ENCODE measurements at regions not wholly inside any gene's neighbourhood (a gene's known extent, or its start where the extent isn't known, plus 50 kb on each side); places are given as distances from the start of the nearest gene placed in this dataset.
"Not testable (repeated sequence)": the region's sequence is repeated elsewhere in the genome, so short reads cannot be mapped to it uniquely, and the experiment has no call there.

GRCh38 chr2:212882626-212883025, 268.8 kb downstream of the IKZF2 start:
- H3K4me3 ChIP-seq: no peak overlapping the region
- ATAC-seq (peak; percentile 59), FAIRE-seq (no peak), DNase-seq (ENCODE audit: low read depth, low spot score) (no peak)
- no TSS peak for BruUV-seq (replicated peaks)
- no peak overlapping the region for H2AFZ ChIP-seq (ENCODE audit: control insufficient read depth, low read depth, low read length)
- no peaks in the 10 kb centered on the region for H4K20me1 ChIP-seq (ENCODE audit: control insufficient read depth, insufficient read depth)
- RAD21 ChIA-PET (ENCODE audit: unreplicated experiment): no interaction called here
- in situ Hi-C loops (cut with MboI): no loop called here
- no peaks in the 10 kb centered on the region for H3K4me1 ChIP-seq (ENCODE audit: control insufficient read depth, insufficient read depth, low read length)
- H3K4me2 ChIP-seq (ENCODE audit: control insufficient read depth, insufficient read depth): no peak overlapping the region
- H3K36me3 ChIP-seq (ENCODE audit: control insufficient read depth in 2 of 2, insufficient read depth in 2 of 2, low read length in 1 of 2): no peaks in the 10 kb centered on the region
- 27% methylated on average over 2 of the region's 2 CpGs for WGBS (ENCODE audit: insufficient coverage, insufficient replicate concordance, low lambda C conversion rate, missing lambda C conversion rate)
- no peak overlapping the region for H3K27ac ChIP-seq (ENCODE audit: control insufficient read depth, insufficient read depth)
- no peak overlapping the region for H3K9ac ChIP-seq (ENCODE audit: control insufficient read depth, insufficient read depth, low read length)
- no peaks in the 10 kb centered on the region for H3K27me3 ChIP-seq (replicated peaks in 1 of 2; ENCODE audit: control insufficient read depth in 2 of 2, insufficient read depth in 2 of 2, low read length in 1 of 2)
- intact Hi-C loops (cut with micrococcal nuclease; ENCODE audit: unreplicated experiment): no loop called here
- CTCF ChIA-PET: interaction anchor here (0.7 to 1.2 kb wide), 4 partner anchors 9 to 152 kb away, joined by 3 to 5 read pairs (median 4); no protein-coding TSS in a partner anchor
- POLR2A ChIA-PET: no interaction called here
- H3K79me2 ChIP-seq (ENCODE audit: control insufficient read depth, insufficient read depth, low read length): no peaks in the 10 kb centered on the region
- H3K9me3 ChIP-seq (replicated peaks; ENCODE audit: control insufficient read depth, insufficient read depth, low read length): no peaks in the 10 kb centered on the region; the same call in 1 of the 3 replicates
- SMC1A ChIA-PET (ENCODE audit: uncharacterized antibody, unreplicated experiment): interaction anchor here (1.1 kb wide), 1 partner anchor 10 kb away, joined by 7 read pairs; no protein-coding TSS in a partner anchor
- TF ChIP-seq ZNF24 (IDR thresholded peaks at IDR 0.05) (no peak), JUNB (IDR thresholded peaks at IDR 0.05) (peak; percentile 55)

GRCh38 chr2:212876556-212876955, 274.9 kb downstream of the IKZF2 start:
- in situ Hi-C loops (cut with MboI); DNase-seq (ENCODE audit: low read depth, low spot score); RAD21 ChIA-PET (ENCODE audit: unreplicated experiment); H3K27me3 ChIP-seq (replicated peaks in 1 of 2; ENCODE audit: control insufficient read depth in 2 of 2, insufficient read depth in 2 of 2, low read length in 1 of 2); POLR2A ChIA-PET; ATAC-seq; H3K36me3 ChIP-seq (ENCODE audit: control insufficient read depth in 2 of 2, insufficient read depth in 2 of 2, low read length in 1 of 2); H3K79me2 ChIP-seq (ENCODE audit: control insufficient read depth, insufficient read depth, low read length); BruUV-seq (replicated peaks); intact Hi-C loops (cut with micrococcal nuclease; ENCODE audit: unreplicated experiment); H3K4me2 ChIP-seq (ENCODE audit: control insufficient read depth, insufficient read depth); H4K20me1 ChIP-seq (ENCODE audit: control insufficient read depth, insufficient read depth); H2AFZ ChIP-seq (ENCODE audit: control insufficient read depth, low read depth, low read length); FAIRE-seq; H3K4me3 ChIP-seq; H3K27ac ChIP-seq (ENCODE audit: control insufficient read depth, insufficient read depth); H3K9me3 ChIP-seq (replicated peaks; ENCODE audit: control insufficient read depth, insufficient read depth, low read length); H3K9ac ChIP-seq (ENCODE audit: control insufficient read depth, insufficient read depth, low read length); H3K4me1 ChIP-seq (ENCODE audit: control insufficient read depth, insufficient read depth, low read length); CTCF ChIA-PET: not testable (repeated sequence)
- WGBS (ENCODE audit: insufficient coverage, insufficient replicate concordance, low lambda C conversion rate, missing lambda C conversion rate): 92% methylated on average over 6 of the region's 6 CpGs
- SMC1A ChIA-PET (ENCODE audit: uncharacterized antibody, unreplicated experiment): interaction anchor here (1.0 to 1.3 kb wide), 2 partner anchors 9 to 13 kb away, joined by 3 to 4 read pairs; no protein-coding TSS in a partner anchor

- intact Hi-C loops (cut with micrococcal nuclease; ENCODE audit: unreplicated experiment); BruUV-seq (replicated peaks): not testable (repeated sequence)
Observed at GRCh38 chr2:212875950-212876349, 275.5 kb downstream of the IKZF2 start.

More at GRCh38 chr2:212875950-212876349, 275.5 kb downstream of the IKZF2 start:
- FAIRE-seq; DNase-seq (ENCODE audit: low read depth, low spot score); H3K4me3 ChIP-seq; H3K27me3 ChIP-seq (replicated peaks in 1 of 2; ENCODE audit: control insufficient read depth in 2 of 2, insufficient read depth in 2 of 2, low read length in 1 of 2); H3K4me1 ChIP-seq (ENCODE audit: control insufficient read depth, insufficient read depth, low read length); H3K36me3 ChIP-seq (ENCODE audit: control insufficient read depth in 2 of 2, insufficient read depth in 2 of 2, low read length in 1 of 2); H3K4me2 ChIP-seq (ENCODE audit: control insufficient read depth, insufficient read depth); ATAC-seq; POLR2A ChIA-PET; H3K79me2 ChIP-seq (ENCODE audit: control insufficient read depth, insufficient read depth, low read length); H4K20me1 ChIP-seq (ENCODE audit: control insufficient read depth, insufficient read depth); in situ Hi-C loops (cut with MboI); RAD21 ChIA-PET (ENCODE audit: unreplicated experiment); H3K27ac ChIP-seq (ENCODE audit: control insufficient read depth, insufficient read depth); H3K9ac ChIP-seq (ENCODE audit: control insufficient read depth, insufficient read depth, low read length); H2AFZ ChIP-seq (ENCODE audit: control insufficient read depth, low read depth, low read length); H3K9me3 ChIP-seq (replicated peaks; ENCODE audit: control insufficient read depth, insufficient read depth, low read length); CTCF ChIA-PET: not testable (repeated sequence)
- WGBS (ENCODE audit: insufficient coverage, insufficient replicate concordance, low lambda C conversion rate, missing lambda C conversion rate): 38% methylated on average over 5 of the region's 5 CpGs
- SMC1A ChIA-PET (ENCODE audit: uncharacterized antibody, unreplicated experiment): interaction anchor here (1.0 to 1.3 kb wide), 2 partner anchors 8 to 14 kb away, joined by 3 to 4 read pairs; no protein-coding TSS in a partner anchor

Data from GM12878 (cell line).